ENCODE measurements at regions not wholly inside any gene's neighbourhood (a gene's known extent, or its start where the extent isn't known, plus 50 kb on each side); places are given as distances from the start of the nearest gene placed in this dataset.

DNA sequence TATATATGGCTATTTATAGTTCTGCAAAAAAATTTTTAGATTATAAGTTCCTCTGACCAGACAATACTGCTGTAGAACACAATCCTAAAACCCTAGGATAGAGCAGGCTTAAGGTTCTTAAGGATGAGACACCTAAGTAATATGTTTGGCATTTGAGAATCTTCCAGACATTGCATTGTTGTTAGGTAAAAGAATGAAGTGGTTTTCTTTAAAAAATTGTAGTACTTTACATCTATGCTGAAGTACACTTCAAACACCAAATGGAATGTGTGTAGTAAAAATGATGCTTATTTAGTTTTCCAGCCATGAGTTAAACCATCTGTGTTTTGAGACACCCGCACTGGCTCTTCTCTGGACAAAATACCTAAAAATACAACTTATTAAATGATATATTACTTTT, 857.7 kb downstream of the OTOL1 start:
- H3K27ac ChIP-seq (ENCODE audit: extremely low read length, insufficient read depth, low read length), result no peak overlapping the region
- H3K9ac ChIP-seq (ENCODE audit: insufficient read depth, low read depth, low read length), result no peak overlapping the region
- H3K9me3 ChIP-seq (ENCODE audit: low read length), result 0 out of 2 replicates have a peak, but pooled peaks cover 6% of the 10 kb centered on the region
- ATAC-seq, result no peak
- no peaks in the 10 kb centered on the region for H3K4me1 ChIP-seq (ENCODE audit: insufficient read depth, low read length)
- POLR2A ChIA-PET, result no interaction called here
- no peak overlapping the region for H3K4me2 ChIP-seq (ENCODE audit: low read depth, low read length)
- no peak overlapping the region for H3K4me3 ChIP-seq (replicated peaks in 1 of 3; ENCODE audit: insufficient read depth in 1 of 3, low read depth in 2 of 3, low read length in 3 of 3)
- no peak overlapping the region for H2AFZ ChIP-seq (ENCODE audit: low read length)
- TF ChIP-seq GMEB1 (CRISPR knock-in tag; IDR thresholded peaks at IDR 0.05; ENCODE audit: borderline replicate concordance) (no peak), TOPORS (CRISPR knock-in tag; IDR thresholded peaks at IDR 0.05) (no peak), ATF6 (CRISPR knock-in tag; conservative IDR thresholded peaks at IDR 0.05) (no peak), NAIF1 (CRISPR knock-in tag; IDR thresholded peaks at IDR 0.05; ENCODE audit: borderline replicate concordance) (no peak), NFKBIZ (CRISPR knock-in tag; IDR thresholded peaks at IDR 0.05) (no peak), MED8 (CRISPR knock-in tag; IDR thresholded peaks at IDR 0.05; ENCODE audit: insufficient replicate concordance) (no peak), ARHGAP35 (CRISPR knock-in tag; IDR thresholded peaks at IDR 0.05; ENCODE audit: borderline replicate concordance) (no peak), HIVEP1 (CRISPR knock-in tag; IDR thresholded peaks at IDR 0.05) (no peak), ZNF841 (CRISPR knock-in tag; IDR thresholded peaks at IDR 0.05; ENCODE audit: borderline replicate concordance) (no peak), GABPB1 (CRISPR knock-in tag; IDR thresholded peaks at IDR 0.05) (no peak), PBX2 (CRISPR knock-in tag; IDR thresholded peaks at IDR 0.05) (no peak), SKIL (CRISPR knock-in tag; IDR thresholded peaks at IDR 0.05; ENCODE audit: borderline replicate concordance) (no peak), IRX3 (CRISPR knock-in tag; IDR thresholded peaks at IDR 0.05; ENCODE audit: borderline replicate concordance, low read depth) (no peak), YEATS4 (CRISPR knock-in tag; IDR thresholded peaks at IDR 0.05; ENCODE audit: borderline replicate concordance) (no peak), ZNF224 (CRISPR knock-in tag; IDR thresholded peaks at IDR 0.05) (no peak)
- TF ChIP-seq, protein P1, sequence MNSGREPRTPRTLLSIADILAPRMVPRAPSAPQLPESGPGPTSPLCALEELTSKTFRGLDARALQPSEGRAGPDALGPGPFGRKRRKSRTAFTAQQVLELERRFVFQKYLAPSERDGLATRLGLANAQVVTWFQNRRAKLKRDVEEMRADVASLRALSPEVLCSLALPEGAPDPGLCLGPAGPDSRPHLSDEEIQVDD (CRISPR knock-in tag; IDR thresholded peaks at IDR 0.05; ENCODE audit: borderline replicate concordance), result no peak
- 37% methylated on average over 1 of the region's 1 CpG for WGBS (ENCODE audit: low lambda C conversion rate)
- H4K20me1 ChIP-seq (ENCODE audit: insufficient read depth, low read length), result no peaks in the 10 kb centered on the region
- intact Hi-C loops (cut with micrococcal nuclease; ENCODE audit: unreplicated experiment) (no loop called here), in situ Hi-C loops (cut with HindIII; ENCODE audit: extremely low pct_ligation_motif_present, low pct_unique_long_range_greater_than_20kb) (no loop called here)
- BruUV-seq (replicated peaks), result no TSS peak
- DNase-seq (ENCODE audit: low spot score), result no peak
- no peaks in the 10 kb centered on the region for H3K79me2 ChIP-seq (ENCODE audit: insufficient read depth, low read length)
- no peaks in the 10 kb centered on the region for H3K36me3 ChIP-seq (replicated peaks in 1 of 2; ENCODE audit: control insufficient read depth in 1 of 2, insufficient read depth in 2 of 2, low read length in 2 of 2)
- CTCF ChIA-PET (ENCODE audit: low intra/inter-chr PET ratio, low total read pairs), result no interaction called here
- H3K27me3 ChIP-seq (ENCODE audit: control insufficient read depth in 1 of 2, insufficient read depth in 2 of 2, low read length in 2 of 2), result no peaks in the 10 kb centered on the region
- no peak for FAIRE-seq

All from HepG2 (cell line).